Smooth muscle cell (in vitro differentiated cells): ENCODE measurements at regions not wholly inside any gene's neighbourhood (a gene's known extent, or its start where the extent isn't known, plus 50 kb on each side); places are given as distances from the start of the nearest gene placed in this dataset.

Experiments used
- DNase-seq: peaks from one replicate; lab custom pipeline; 2025; ENCODE audit not compliant: unreplicated experiment; lab: John Stamatoyannopoulos, UW
- H2AFZ ChIP-seq: fragments of 200-600 bp; sonication (generic); 2 replicates; pipeline ENCODE4 v1.6.0; 2016; ENCODE audit warnings: antibody characterized with exemption, low read depth, mild to moderate bottlenecking
- H3F3A ChIP-seq: fragments of 200-600 bp; sonication (generic); 2 replicates; pipeline ENCODE4 v1.6.0; 2017; ENCODE audit warnings: antibody characterized with exemption, low read depth
- H3K27ac ChIP-seq: fragments of 200-600 bp; sonication (generic); 2 replicates; pipeline ENCODE4 v1.5.1; 2016; ENCODE audit warnings: low read depth, mild to moderate bottlenecking
- H3K27me3 ChIP-seq: fragments of 200-600 bp; sonication (generic); 2 replicates; pipeline ENCODE4 v1.6.1; 2016; ENCODE audit warnings: low read depth, mild to moderate bottlenecking
- H3K36me3 ChIP-seq: fragments of 200-600 bp; sonication (generic); 2 replicates; pipeline ENCODE4 v1.5.1; 2016; ENCODE audit warnings: low read depth
- H3K4me1 ChIP-seq: fragments of 200-600 bp; sonication (generic); 2 replicates; pipeline ENCODE4 v1.5.1; 2016; ENCODE audit warnings: low read depth
- H3K4me2 ChIP-seq: fragments of 200-600 bp; sonication (generic); 2 replicates; pipeline ENCODE4 v1.6.0; 2016; ENCODE audit warnings: mild to moderate bottlenecking
- H3K4me3 ChIP-seq: fragments of 200-600 bp; sonication (generic); 2 replicates; pipeline ENCODE4 v1.5.1; 2016; ENCODE audit warnings: mild to moderate bottlenecking
- H3K79me2 ChIP-seq: fragments of 200-600 bp; sonication (generic); 2 replicates; pipeline ENCODE4 v1.6.0; 2016; ENCODE audit warnings: low read depth, mild to moderate bottlenecking
- H3K9ac ChIP-seq: fragments of 200-600 bp; sonication (generic); 2 replicates; pipeline ENCODE4 v1.6.0; 2016; ENCODE audit warnings: low read depth
- H3K9me3 ChIP-seq: fragments of 200-600 bp; sonication (generic); replicated peaks from 2 replicates; pipeline ENCODE4 v1.5.1; 2016; ENCODE audit warnings: low read depth
- H4K20me1 ChIP-seq: fragments of 200-600 bp; sonication (generic); 2 replicates; pipeline ENCODE4 v1.6.0; 2016; ENCODE audit warnings: low read depth
- CTCF ChIP-seq: fragments of 200-600 bp; sonication (generic); IDR thresholded peaks from 2 replicates; pipeline ENCODE4 v1.5.1; 2017; ENCODE audit warnings: borderline replicate concordance, mild to moderate bottlenecking, antibody characterized with exemption; ENCODE audit not compliant: insufficient read depth, poor library complexity, severe bottlenecking
- WGBS: methylation state at CpG from one replicate; pipeline ENCODE4 v1.1.7; 2016; ENCODE audit warnings: low lambda C conversion rate; 5-methylcytosine and 5-hydroxymethylcytosine counted together

- DNase-seq = no peak
- Histone ChIP-seq H3K4me2 (no peak overlapping the region), H3K9ac (no peak overlapping the region), H4K20me1 (no peaks in the 10 kb centered on the region), H2AFZ (no peak overlapping the region), H3F3A (no peaks in the 10 kb centered on the region), H3K9me3 (no peaks in the 10 kb centered on the region), H3K79me2 (no peaks in the 10 kb centered on the region), H3K4me1 (no peaks in the 10 kb centered on the region), H3K27me3 (no peaks in the 10 kb centered on the region), H3K36me3 (no peaks in the 10 kb centered on the region), H3K27ac (no peak overlapping the region), H3K4me3 (no peak overlapping the region)
- over 99% methylated on average over 32 of the region's 84 CpGs for WGBS
- no peak for TF ChIP-seq CTCF
Observed at GRCh38 chr1:209231476-209232156, 351.9 kb upstream of the CAMK1G start.

GRCh38 chr1:209232197-209232596, 351.3 kb upstream of the CAMK1G start:
- no peak overlapping the region for H2AFZ ChIP-seq
- H3K27me3 ChIP-seq = no peaks in the 10 kb centered on the region
- WGBS = 97% methylated on average over 17 of the region's 17 CpGs
- H3K4me3 ChIP-seq = no peak overlapping the region
- no peaks in the 10 kb centered on the region for H3K9me3 ChIP-seq
- H4K20me1 ChIP-seq = no peaks in the 10 kb centered on the region
- TF ChIP-seq CTCF = no peak
- no peaks in the 10 kb centered on the region for H3F3A ChIP-seq
- no peaks in the 10 kb centered on the region for H3K79me2 ChIP-seq
- H3K27ac ChIP-seq = no peak overlapping the region
- H3K4me2 ChIP-seq = no peak overlapping the region
- H3K9ac ChIP-seq = no peak overlapping the region
- no peaks in the 10 kb centered on the region for H3K4me1 ChIP-seq
- no peaks in the 10 kb centered on the region for H3K36me3 ChIP-seq
- no peak for DNase-seq

GRCh38 chr1:209232759-209233158, 350.8 kb upstream of the CAMK1G start:
- Histone ChIP-seq H3K9ac (no peak overlapping the region), H3K79me2 (no peaks in the 10 kb centered on the region), H3F3A (no peaks in the 10 kb centered on the region), H3K4me2 (no peak overlapping the region), H3K36me3 (no peaks in the 10 kb centered on the region), H3K27ac (no peak overlapping the region), H2AFZ (no peak overlapping the region), H3K9me3 (no peaks in the 10 kb centered on the region), H4K20me1 (no peaks in the 10 kb centered on the region), H3K4me3 (no peak overlapping the region), H3K27me3 (no peaks in the 10 kb centered on the region), H3K4me1 (no peaks in the 10 kb centered on the region)
- no peak for DNase-seq
- WGBS = 96% methylated on average over 15 of the region's 15 CpGs
- no peak for TF ChIP-seq CTCF

GRCh38 chr1:209235166-209235565, 348.3 kb upstream of the CAMK1G start:
- Histone ChIP-seq H3K27me3 (no peaks in the 10 kb centered on the region), H3K4me3 (no peak overlapping the region), H3K9me3 (no peaks in the 10 kb centered on the region), H3K79me2 (no peaks in the 10 kb centered on the region), H3K4me2 (no peak overlapping the region), H3F3A (no peaks in the 10 kb centered on the region), H3K27ac (no peak overlapping the region), H3K9ac (no peak overlapping the region), H2AFZ (no peak overlapping the region), H3K36me3 (no peaks in the 10 kb centered on the region), H3K4me1 (no peaks in the 10 kb centered on the region), H4K20me1 (no peaks in the 10 kb centered on the region)
- no peak for TF ChIP-seq CTCF
- no peak for DNase-seq
- WGBS = 97% methylated on average over 4 of the region's 4 CpGs
